GM19395 (cell line): ENCODE measurements at regions not wholly inside any gene's neighbourhood (a gene's known extent, or its start where the extent isn't known, plus 50 kb on each side); places are given as distances from the start of the nearest gene placed in this dataset.
"Not testable (repeated sequence)": the region's sequence is repeated elsewhere in the genome, so short reads cannot be mapped to it uniquely, and the experiment has no call there.

Experiments used
- ATAC-seq: cut with Tn5 transposase; IDR thresholded peaks from one replicate; pipeline ENCODE4 v1.9.1; 2021; ENCODE audit warnings: mild to moderate bottlenecking, moderate library complexity; ENCODE audit not compliant: unreplicated experiment

DNA sequence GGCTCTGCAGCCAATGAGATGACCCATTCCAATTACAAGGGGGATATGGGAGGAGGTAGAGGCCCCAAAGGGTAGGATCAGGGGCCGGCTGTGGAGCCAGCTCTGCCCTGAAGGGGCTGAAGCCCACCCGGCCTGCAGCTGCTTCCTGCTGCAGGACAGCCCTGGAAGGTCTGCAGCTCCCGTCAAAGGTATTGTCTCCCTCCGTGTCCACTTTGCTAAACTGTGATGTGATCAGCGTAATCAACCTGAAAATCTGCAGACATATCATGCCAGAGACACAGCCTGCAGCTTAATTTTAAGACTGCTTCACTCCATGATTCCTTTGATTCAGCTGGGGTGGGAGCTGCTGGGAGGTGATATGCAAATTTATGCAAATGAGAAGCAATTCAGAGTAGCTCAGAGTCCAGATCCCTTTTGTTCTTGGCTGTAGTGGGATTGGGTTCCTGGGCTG, 90.7 kb downstream of the GADD45G start:
- ATAC-seq = no peak

DNA sequence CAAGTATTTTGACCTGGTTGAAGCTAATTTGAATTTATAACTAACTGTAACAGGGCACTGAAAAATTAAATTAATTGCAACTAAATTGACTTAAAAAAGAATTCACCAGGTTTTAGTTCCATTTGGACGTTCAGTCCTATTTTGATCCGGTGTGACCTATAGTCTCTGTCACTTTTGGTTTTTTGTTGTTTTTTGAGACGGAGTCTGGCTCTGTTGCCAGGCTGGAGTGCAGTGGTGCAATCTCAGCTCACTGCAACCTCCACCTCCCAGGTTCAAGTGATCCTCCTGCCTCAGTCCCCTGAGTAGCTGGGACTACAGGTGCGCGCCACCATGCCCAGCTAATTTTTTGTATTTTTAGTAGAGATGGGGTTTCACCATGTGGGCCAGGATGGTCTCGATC, 91.2 kb downstream of the GADD45G start:
- ATAC-seq = not testable (repeated sequence)

DNA sequence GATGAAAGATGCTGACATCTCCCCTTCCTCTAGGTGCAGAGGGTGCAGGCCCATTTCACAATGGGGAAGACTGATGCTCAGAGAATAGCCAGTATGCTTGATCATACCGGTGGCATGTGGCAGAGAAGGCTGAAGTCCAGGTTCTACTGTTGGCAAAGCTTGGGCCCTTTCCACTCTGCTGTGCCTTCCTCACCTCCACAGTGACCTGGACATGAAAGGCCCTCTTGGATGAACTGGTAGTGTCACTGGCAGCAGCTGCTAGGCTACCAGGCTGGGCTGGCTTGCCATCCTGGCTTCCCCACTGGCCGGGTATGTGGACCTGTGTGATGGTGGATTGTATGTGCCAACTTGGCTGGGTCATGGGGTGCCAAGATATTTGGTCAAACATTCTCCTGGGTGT, 92.0 kb downstream of the GADD45G start:
- no peak for ATAC-seq

DNA sequence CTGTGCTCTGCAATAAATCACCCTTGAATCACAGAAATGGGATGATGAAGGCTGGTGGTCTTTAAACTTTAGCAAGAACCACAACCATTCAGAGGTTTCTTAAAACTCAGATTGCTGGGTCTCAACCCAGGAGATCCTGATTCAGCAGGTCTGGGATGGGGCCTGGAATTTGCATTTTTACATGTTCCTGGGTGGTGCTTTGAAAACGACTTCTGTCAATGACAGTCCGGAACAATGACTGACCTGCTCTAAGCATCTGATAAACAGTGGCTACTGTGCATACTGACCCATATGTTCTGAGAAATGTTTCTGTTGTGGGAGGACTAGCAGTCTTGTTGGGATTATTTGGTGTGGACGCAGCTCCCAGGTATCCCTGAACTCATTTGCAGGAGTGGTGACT, 92.7 kb downstream of the GADD45G start:
- ATAC-seq = no peak

DNA sequence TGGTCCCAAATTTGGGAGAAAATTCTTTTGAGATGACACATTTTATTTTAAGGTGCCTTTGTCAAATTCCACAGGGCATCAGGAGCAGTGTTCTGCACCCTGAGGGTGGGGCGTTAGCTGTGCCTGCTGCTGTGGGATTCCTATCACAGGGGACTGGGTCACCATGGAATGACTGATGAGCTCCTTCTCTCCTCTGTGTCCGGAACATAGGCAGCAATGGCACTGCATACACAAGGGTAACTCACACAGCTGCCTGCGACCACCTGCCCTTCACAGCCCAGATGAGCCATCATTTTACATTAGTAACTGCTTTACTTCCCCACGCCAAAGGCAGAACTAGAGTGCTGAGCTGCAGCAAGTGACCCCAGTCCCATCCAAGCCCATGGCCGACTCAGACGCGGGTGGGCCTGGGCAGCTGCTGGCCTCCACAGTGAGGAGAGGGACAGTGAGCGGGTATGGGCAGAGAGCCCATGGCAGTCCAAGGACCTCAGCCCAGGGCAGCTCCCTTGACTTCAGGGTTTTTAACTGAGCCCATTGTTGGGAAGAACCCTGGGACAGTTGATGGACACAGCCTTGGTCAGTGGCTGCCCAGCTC, 93.7 kb downstream of the GADD45G start:
- no peak for ATAC-seq

DNA sequence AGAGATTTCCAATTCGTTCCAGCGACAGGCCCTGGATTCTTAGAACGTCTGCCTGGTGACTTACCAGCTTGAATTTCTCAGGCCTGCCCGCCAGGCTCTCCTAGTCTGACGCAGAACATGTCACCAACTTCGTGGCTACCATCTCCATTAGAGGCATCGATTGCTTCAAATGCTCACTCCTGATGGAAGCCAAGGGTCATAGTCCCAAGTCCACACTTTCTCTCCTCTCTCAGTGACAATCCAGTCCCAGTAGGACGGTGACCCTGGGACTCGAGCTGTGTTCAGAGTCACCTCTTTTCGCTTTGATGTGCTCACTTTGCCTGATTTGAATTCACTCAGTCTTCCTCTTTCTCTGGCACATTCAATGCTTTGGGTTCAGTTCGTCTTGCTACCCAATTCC, 94.8 kb downstream of the GADD45G start:
- ATAC-seq = no peak

DNA sequence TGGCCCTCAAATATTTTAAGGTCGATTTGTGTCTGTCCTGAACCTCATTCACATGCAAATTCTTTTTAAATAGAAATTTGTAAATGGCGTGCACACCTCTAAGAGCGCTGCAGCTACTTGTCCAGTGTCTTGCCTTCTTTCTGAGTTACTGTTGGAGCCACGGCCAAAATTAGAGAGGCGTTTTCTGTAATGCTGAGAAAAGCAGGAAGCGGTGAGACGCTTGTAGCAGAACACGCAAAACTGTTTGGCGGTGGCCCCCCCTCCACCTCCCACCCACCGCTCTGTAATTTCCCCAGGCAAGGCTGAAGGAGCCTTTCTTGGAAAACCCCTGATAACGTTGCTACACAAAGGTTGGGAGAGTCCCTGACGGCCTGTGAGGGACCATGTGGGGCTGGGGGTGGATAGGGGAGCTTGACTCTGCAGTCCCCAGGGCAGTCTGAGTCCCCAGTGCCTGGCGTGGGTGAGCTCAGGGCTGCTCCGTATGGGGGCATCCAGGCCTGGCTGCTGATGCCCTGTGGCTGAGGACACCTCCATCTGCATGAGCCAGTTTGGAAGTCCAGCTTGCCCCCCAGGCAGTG, 96.5 kb downstream of the GADD45G start:
- peak; percentile 74 for ATAC-seq

DNA sequence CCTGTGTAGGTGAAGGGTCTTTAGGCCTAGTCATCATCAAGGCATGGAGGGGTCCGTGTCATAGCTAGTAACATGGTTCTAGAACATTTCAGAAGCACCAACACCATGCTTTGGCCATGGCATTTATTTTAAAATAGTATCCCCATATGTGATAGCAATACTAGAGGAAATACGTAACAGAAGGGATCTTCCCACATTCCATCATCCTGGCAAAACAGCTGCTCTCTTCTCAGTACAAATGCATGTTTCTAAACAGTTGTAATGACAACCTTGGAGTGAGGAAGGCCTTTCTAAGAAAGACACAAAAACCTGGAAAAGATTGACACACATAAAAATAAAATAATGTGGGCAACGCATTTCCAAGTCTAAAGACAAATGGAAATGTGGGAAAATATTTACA, 97.6 kb downstream of the GADD45G start:
- no peak for ATAC-seq

DNA sequence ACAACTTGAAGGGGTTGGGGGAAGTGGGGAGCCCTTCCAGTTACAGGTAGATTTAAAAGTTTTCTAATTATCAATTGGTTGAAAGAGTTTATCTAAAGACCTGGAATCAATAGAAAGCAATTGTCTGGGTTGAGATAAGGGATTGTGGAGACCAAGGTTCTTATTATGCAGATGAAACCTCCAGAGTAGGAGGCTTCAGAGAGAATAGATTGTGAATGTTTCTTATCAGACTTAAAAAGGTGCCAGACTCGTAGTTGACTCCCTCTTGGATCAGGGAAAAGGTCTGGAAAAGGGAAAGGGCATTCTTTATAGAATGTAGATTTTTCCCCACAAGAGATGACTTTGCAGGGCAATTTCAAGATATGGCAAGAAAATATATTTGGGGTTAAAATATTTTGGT, 100.8 kb downstream of the GADD45G start:
- no peak for ATAC-seq

DNA sequence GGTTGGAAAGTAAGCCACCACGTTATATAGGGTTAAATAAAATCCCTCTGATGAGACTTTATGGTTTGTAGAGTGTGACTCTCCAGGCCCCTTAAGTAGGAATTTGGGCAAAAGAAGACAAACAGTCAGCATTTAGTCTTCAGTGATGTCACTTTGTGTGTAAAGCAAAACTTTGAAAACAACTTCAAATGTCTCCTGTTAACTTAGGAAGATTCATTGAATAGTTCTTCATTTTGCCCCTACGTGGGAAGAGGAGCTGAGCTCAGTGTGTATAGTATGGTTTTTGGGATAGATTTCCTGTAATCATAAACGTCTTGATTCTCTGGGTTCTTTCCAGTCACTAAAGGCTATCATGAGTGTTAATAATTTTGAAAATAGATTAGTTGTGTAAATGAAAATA, 101.3 kb downstream of the GADD45G start:
- ATAC-seq = no peak

DNA sequence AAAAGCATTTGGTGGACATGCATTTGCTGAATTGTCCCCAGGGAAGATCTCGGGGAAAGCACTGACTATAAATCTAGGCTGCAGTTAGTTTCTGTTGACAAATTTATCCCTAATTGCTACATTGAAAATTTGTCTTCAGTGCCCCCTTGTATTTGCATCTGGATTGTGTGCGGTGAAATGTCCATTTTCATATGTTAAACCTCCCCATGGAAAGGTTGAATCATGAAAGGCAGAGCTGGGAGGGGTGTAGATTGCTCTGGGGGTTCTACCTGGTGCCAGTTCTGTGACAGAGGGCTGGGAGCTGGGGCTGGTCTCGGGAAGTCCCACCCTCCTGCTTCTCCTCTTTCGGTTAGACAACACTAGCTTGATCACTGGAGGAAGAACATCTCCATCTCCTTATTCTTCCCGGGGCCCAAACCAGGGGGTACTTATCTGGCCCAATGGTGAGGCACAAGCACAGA, 101.9 kb downstream of the GADD45G start:
- ATAC-seq = no peak

DNA sequence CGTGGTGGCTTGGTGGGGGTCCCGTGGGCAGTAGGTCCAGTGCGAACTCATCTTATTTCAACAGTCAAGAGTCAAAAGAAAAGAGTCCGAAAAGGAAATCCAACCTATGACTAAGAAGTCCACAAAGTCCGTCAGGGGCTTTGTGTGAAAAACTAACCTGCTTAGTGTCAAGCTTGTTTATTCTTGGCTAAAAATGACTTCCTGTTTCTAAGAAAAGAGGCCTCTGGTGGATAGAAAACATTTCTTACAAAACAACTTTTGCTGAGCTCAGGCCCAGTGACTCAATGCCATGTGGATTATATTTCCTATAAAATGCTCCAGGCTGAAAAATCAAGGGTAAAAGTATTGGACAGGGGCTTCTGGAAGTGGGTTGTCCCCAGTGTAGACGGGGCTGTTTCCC, 105.9 kb downstream of the GADD45G start:
- no peak for ATAC-seq

DNA sequence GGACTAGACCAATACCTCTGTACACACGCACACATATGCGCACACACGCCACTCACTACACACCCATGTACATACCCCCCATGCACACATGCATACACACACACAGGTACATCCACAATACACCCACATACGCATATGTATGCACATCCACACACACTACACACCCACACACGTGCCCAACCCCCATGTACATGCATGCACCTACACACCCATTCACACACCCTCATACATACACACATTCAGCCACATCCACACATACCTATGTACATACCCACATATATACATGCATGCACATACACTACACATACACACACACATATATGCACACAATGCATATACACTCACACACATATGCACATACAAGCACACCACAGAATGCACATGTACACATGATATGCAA, 107.1 kb downstream of the GADD45G start:
- no peak for ATAC-seq

DNA sequence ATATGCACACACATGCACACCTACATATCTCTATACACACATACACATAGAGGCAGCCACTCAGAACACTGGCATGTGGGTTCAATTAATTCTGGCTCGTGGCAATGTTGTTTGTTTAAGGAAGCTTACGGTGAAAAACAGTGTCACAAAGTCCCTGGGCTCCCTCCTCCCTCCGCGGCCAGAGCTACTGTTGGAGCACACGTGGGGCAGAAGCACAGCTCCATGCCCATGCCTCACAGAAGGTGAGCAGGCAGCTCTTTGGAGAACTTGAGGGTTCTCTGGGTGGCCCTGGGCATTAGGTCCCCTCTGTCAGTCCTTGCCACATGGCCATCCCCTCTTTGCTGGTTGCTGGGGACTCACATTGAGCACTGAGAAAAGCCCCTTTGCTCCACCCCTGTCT, 107.5 kb downstream of the GADD45G start:
- no peak for ATAC-seq

DNA sequence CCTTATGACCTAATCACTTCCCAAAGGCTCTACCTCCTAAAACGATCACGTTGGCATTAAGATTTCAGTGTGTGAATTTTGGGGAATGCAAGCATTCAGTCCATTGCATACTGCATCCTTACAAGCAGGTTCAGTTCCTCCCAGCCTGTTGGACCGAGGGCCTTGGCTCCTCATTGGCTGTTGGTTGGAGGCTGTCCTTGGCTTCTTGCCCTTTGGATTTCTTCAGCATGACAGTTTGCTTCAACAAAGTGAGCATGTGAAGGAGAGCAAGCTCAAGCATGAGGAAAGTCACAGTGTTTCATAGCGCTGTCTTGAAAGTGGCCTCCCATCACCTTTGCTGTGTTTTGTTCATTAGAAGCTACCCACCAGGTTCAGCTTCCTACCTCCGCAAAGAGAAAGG, 109.5 kb downstream of the GADD45G start:
- no peak for ATAC-seq

DNA sequence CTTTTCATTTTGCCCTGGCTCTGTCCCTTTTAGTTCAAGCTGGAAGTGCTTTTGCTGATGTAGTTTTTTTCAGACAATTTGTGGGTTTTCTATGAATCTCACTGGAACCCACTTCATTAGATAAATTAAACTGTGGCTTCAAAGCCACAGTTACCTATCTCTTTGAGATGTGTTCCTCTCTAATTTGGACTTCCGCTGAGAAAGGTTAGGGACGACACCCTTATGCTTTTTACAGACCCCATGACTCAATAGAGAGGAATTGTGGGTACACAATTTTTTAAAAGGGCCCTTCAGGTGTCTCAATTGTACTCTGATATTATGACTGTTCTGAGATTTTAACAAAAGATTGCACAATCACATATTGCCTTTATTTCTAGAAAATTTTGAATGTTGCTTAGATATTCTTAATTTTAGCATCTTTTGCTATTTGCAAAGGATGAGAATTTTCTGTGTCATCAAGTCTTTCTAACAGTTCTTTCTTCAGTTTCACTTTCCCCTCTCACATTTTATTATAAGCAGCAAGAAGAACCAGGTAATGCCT, 110.6 kb downstream of the GADD45G start:
- no peak for ATAC-seq

DNA sequence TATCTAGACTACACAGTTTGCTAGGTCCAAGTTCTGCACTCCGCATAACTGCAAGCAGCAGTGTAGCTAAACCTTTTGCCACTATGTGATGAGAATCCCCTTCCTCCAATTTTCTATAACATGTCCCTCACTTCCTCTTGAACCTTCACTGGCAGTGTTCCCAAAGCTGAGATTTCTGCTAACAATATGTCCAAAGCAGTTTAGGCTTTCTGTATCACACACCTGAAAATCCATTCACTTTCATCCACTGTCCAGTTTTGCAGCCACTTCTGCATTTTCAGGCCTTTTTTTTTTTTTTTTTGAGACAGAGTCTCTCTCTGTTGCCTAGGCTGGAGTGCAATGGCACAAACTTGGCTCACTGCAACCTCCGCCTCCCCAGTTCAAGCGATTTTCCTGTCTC, 111.1 kb downstream of the GADD45G start:
- ATAC-seq = no peak

DNA sequence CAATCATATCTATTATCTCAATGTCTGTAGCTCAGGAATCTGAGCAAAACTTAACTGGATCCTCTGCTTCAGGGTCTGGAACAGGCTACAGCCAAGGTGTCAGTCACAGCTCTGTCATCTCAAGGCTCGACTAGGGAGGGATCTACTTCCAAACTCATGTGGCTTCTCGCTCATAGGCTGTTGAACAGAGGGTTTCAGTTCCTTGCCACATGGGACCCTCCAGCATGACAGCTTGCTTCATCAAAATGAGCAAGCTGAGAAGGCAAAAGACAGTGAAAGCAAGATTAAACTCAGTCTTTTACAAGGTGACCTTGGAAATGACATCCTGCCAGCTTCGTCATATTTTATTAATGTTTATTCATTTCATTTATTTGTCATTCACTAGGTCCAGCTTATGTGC, 111.7 kb downstream of the GADD45G start:
- no peak for ATAC-seq

DNA sequence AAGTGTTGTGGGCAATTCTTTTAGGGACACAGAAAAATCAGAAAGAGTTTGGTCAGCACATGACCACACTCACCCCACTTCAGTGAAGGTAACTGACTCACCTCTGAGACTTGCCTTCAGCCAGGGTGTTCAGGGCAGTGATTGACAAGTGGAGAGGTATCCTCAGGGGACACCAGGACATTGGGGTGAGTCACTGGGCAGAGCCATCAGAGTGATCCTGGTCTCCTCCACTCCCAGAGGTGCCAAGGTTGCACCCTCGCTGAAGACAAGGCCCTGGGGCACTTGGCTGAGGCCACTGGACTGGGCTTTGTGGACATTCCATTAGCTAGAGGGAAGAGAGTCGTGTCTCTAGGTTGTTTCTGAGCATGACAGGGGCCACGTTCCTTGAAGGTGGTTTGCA, 113.4 kb downstream of the GADD45G start:
- no peak for ATAC-seq

DNA sequence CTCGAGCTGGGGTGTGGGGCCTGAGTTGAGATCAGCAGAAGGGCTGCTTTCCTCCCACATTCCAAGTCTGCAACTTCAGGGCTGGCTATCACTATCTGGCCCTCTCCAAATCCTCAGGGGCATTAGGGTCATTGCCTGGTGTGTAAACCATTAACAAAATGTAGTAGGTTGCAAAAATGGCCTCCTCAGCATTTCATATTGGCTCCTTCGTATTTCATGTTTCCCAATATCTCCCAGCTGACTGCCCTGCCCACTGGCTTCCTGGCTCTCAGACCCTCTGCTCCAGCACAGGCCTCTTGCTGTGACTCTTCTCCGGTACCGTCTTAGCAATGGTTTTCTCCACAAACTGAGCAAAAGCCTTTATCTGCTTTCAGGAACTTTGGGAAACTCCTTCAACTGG, 113.8 kb downstream of the GADD45G start:
- no peak for ATAC-seq

DNA sequence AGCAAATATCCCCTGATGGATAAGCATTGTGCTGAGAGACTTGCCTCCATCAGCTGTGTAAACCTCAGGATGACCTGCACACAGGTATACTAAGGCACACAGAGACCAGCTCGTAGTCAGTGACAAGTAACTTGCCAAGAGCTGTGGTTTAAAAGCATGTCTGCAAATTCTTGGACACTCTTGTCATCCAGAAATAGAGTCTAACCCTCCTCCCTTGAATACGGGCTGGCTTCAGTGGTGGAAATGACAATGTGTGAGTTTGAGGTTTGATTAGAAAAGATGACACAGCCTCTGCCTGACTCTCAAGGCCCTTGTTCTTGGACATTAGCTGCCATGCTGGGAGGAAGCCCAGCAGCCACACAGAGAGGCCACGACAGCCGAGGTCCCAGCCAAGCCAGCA, 114.4 kb downstream of the GADD45G start:
- no peak for ATAC-seq

DNA sequence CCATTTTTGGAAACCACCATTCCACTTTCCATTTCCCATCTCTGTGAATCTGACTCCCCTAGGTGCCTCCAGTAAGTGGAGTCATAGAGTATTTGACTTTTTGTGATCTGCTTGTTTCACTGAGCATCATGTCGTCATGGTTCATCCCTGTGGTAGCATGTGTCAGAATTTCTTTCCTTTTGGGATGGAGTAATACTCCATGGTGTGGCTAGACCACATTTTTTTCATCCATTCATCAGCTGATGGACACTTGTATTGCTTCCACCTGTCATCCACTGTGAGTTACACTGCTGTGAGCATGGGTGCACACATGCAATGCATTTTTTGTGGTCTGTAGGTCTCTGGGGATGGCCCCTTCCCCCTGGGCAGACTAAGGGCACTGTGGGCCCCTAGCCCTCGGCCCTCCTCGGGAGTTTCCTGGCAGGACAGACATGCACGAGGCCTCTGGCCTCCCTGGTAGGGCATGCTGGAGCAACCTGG, 115.9 kb downstream of the GADD45G start:
- ATAC-seq = no peak
